ENCODE measurements at regions not wholly inside any gene's neighbourhood (a gene's known extent, or its start where the extent isn't known, plus 50 kb on each side); places are given as distances from the start of the nearest gene placed in this dataset.

DNA sequence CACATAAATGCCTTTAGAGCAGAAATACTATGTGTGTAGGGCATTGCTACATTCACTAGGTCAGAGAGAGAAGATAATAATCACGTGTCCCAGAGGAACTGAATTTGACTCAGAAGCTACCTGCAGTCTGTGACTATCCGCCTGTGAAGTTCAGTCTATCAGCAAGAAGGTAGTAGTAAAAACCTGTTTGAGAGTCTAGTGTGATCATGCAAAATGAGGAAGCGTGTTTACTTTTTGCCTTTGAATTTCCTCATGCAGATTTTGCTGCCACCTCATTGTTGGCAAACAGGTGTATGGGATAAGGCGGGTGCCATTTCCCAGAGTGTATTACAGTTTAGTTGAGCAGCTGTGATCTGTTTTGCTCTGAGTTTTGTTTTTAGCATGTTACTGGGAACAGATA lies 403.9 kb upstream of the FANCL start:
- TF ChIP-seq ZNF70 (CRISPR knock-in tag; IDR thresholded peaks at IDR 0.05) (no peak), ISL1 (CRISPR knock-in tag; IDR thresholded peaks at IDR 0.05) (no peak), ESRRG (CRISPR knock-in tag; IDR thresholded peaks at IDR 0.05) (no peak), ARNTL (CRISPR knock-in tag; IDR thresholded peaks at IDR 0.05; ENCODE audit: borderline replicate concordance, low read depth) (no peak), GLIS3 (CRISPR knock-in tag; IDR thresholded peaks at IDR 0.05) (no peak), ZNF565 (CRISPR knock-in tag; conservative IDR thresholded peaks at IDR 0.05; ENCODE audit: low read depth) (no peak), CSDC2 (CRISPR knock-in tag; IDR thresholded peaks at IDR 0.05) (no peak), ZFP3 (CRISPR knock-in tag; IDR thresholded peaks at IDR 0.05) (no peak)
- TF ChIP-seq, protein P1, sequence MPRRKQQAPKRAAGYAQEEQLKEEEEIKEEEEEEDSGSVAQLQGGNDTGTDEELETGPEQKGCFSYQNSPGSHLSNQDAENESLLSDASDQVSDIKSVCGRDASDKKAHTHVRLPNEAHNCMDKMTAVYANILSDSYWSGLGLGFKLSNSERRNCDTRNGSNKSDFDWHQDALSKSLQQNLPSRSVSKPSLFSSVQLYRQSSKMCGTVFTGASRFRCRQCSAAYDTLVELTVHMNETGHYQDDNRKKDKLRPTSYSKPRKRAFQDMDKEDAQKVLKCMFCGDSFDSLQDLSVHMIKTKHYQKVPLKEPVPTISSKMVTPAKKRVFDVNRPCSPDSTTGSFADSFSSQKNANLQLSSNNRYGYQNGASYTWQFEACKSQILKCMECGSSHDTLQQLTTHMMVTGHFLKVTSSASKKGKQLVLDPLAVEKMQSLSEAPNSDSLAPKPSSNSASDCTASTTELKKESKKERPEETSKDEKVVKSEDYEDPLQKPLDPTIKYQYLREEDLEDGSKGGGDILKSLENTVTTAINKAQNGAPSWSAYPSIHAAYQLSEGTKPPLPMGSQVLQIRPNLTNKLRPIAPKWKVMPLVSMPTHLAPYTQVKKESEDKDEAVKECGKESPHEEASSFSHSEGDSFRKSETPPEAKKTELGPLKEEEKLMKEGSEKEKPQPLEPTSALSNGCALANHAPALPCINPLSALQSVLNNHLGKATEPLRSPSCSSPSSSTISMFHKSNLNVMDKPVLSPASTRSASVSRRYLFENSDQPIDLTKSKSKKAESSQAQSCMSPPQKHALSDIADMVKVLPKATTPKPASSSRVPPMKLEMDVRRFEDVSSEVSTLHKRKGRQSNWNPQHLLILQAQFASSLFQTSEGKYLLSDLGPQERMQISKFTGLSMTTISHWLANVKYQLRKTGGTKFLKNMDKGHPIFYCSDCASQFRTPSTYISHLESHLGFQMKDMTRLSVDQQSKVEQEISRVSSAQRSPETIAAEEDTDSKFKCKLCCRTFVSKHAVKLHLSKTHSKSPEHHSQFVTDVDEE (CRISPR knock-in tag; IDR thresholded peaks at IDR 0.05), result no peak
- TF ChIP-seq, protein P2, sequence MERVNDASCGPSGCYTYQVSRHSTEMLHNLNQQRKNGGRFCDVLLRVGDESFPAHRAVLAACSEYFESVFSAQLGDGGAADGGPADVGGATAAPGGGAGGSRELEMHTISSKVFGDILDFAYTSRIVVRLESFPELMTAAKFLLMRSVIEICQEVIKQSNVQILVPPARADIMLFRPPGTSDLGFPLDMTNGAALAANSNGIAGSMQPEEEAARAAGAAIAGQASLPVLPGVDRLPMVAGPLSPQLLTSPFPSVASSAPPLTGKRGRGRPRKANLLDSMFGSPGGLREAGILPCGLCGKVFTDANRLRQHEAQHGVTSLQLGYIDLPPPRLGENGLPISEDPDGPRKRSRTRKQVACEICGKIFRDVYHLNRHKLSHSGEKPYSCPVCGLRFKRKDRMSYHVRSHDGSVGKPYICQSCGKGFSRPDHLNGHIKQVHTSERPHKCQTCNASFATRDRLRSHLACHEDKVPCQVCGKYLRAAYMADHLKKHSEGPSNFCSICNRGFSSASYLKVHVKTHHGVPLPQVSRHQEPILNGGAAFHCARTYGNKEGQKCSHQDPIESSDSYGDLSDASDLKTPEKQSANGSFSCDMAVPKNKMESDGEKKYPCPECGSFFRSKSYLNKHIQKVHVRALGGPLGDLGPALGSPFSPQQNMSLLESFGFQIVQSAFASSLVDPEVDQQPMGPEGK (CRISPR knock-in tag; IDR thresholded peaks at IDR 0.05; ENCODE audit: borderline replicate concordance), result no peak
- TF ChIP-seq, protein P3, sequence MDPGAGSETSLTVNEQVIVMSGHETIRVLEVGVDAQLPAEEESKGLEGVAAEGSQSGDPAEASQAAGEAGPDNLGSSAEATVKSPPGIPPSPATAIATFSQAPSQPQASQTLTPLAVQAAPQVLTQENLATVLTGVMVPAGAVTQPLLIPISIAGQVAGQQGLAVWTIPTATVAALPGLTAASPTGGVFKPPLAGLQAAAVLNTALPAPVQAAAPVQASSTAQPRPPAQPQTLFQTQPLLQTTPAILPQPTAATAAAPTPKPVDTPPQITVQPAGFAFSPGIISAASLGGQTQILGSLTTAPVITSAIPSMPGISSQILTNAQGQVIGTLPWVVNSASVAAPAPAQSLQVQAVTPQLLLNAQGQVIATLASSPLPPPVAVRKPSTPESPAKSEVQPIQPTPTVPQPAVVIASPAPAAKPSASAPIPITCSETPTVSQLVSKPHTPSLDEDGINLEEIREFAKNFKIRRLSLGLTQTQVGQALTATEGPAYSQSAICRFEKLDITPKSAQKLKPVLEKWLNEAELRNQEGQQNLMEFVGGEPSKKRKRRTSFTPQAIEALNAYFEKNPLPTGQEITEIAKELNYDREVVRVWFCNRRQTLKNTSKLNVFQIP (CRISPR knock-in tag; IDR thresholded peaks at IDR 0.05; ENCODE audit: borderline replicate concordance, low read depth), result no peak
